ENCODE measurements at regions not wholly inside any gene's neighbourhood (a gene's known extent, or its start where the extent isn't known, plus 50 kb on each side); places are given as distances from the start of the nearest gene placed in this dataset.

DNA sequence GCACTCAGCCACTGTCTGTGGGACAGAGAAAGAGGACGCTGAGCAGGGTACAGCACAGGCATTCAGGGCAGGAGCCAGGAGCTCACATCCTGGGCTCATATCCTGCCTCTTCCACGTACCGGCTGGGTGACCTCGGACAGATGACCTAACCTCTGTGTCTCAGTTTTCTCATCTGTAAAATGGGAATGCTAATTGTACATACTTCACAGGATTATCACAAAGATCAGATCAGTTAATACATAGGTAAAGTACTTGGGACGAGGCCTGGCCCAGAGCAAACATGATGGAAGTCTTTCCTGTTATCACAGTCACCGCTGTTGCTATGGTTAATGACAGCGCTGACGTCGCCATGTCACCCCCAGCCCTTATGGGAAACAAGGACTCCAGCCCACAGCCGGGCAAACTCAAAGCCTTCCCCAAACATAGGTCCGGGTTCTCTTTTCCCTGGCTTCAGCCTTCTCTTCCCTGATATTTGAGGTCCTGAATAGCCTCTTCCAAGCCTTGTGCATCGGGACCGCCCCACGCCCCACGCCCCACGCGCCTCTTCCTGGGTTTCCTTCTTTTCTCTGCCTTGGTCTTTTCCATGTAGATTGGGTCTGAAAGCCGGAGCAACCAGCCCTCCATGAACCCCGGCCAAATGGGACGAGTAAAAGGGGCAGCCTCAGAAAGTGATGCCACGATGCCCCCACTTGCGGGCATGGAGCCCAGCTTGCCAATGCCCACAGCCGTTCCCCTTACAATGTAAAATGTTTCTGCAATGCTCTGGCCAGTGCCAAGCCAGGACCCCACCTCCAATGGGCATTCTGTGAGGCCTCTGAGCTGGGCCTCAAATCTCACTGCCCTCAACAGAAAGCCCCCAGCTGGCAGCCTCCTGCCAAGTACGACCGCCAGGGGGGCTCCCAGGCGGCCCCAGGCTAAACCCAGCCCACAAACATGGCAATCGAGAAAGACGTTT lies 125.4 kb downstream of the RFLNA start (continued):
- TF ChIP-seq, protein P1, sequence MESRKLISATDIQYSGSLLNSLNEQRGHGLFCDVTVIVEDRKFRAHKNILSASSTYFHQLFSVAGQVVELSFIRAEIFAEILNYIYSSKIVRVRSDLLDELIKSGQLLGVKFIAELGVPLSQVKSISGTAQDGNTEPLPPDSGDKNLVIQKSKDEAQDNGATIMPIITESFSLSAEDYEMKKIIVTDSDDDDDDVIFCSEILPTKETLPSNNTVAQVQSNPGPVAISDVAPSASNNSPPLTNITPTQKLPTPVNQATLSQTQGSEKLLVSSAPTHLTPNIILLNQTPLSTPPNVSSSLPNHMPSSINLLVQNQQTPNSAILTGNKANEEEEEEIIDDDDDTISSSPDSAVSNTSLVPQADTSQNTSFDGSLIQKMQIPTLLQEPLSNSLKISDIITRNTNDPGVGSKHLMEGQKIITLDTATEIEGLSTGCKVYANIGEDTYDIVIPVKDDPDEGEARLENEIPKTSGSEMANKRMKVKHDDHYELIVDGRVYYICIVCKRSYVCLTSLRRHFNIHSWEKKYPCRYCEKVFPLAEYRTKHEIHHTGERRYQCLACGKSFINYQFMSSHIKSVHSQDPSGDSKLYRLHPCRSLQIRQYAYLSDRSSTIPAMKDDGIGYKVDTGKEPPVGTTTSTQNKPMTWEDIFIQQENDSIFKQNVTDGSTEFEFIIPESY (IDR thresholded peaks at IDR 0.05; ENCODE audit: extremely low read depth, insufficient replicate concordance, low read length): no peak
- TF ChIP-seq EZH2 (IDR thresholded peaks at IDR 0.05) (no peak), ZNF274 (IDR thresholded peaks at IDR 0.05; ENCODE audit: low read depth, low read length) (no peak), MAX (IDR thresholded peaks at IDR 0.05) (no peak), POLR2A (IDR thresholded peaks at IDR 0.05; ENCODE audit: borderline replicate concordance, extremely low read depth, insufficient read depth, insufficient read length) (no peak)
- TF ChIP-seq, protein P2, sequence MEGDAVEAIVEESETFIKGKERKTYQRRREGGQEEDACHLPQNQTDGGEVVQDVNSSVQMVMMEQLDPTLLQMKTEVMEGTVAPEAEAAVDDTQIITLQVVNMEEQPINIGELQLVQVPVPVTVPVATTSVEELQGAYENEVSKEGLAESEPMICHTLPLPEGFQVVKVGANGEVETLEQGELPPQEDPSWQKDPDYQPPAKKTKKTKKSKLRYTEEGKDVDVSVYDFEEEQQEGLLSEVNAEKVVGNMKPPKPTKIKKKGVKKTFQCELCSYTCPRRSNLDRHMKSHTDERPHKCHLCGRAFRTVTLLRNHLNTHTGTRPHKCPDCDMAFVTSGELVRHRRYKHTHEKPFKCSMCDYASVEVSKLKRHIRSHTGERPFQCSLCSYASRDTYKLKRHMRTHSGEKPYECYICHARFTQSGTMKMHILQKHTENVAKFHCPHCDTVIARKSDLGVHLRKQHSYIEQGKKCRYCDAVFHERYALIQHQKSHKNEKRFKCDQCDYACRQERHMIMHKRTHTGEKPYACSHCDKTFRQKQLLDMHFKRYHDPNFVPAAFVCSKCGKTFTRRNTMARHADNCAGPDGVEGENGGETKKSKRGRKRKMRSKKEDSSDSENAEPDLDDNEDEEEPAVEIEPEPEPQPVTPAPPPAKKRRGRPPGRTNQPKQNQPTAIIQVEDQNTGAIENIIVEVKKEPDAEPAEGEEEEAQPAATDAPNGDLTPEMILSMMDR (IDR thresholded peaks at IDR 0.05 in 2 of 3, conservative IDR thresholded peaks at IDR 0.05 in 1 of 3; ENCODE audit: borderline replicate concordance in 1 of 3, insufficient read depth in 1 of 3, low read depth in 2 of 3, low read length in 2 of 3): no peak
